ENCODE measurements at regions not wholly inside any gene's neighbourhood (a gene's known extent, or its start where the extent isn't known, plus 50 kb on each side); places are given as distances from the start of the nearest gene placed in this dataset.

- H3K4me3 ChIP-seq = no peak overlapping the region
- H3K4me1 ChIP-seq = no peaks in the 10 kb centered on the region
- DNase-seq (ENCODE audit: low spot score) = no peak
- H3K36me3 ChIP-seq = no peaks in the 10 kb centered on the region
- no peaks in the 10 kb centered on the region for H3K27me3 ChIP-seq
- TF ChIP-seq CTCF (IDR thresholded peaks at IDR 0.05) = no peak
- no peaks in the 10 kb centered on the region for H3K9me3 ChIP-seq
- no peak overlapping the region for H3K27ac ChIP-seq
Measured at GRCh38 chr2:16196687-16197503, 256.5 kb downstream of the MYCN start.

GRCh38 chr2:16195681-16196070, 255.3 kb downstream of the MYCN start:
- Histone ChIP-seq H3K27me3 (no peaks in the 10 kb centered on the region), H3K4me1 (no peaks in the 10 kb centered on the region), H3K9me3 (no peaks in the 10 kb centered on the region), H3K4me3 (no peak overlapping the region), H3K27ac (no peak overlapping the region), H3K36me3 (no peaks in the 10 kb centered on the region)
- no peak for DNase-seq (ENCODE audit: low spot score)
- TF ChIP-seq CTCF (IDR thresholded peaks at IDR 0.05) = no peak

- Histone ChIP-seq H3K27me3 (no peaks in the 10 kb centered on the region), H3K27ac (no peak overlapping the region), H3K36me3 (no peaks in the 10 kb centered on the region), H3K9me3 (no peaks in the 10 kb centered on the region), H3K4me3 (no peak overlapping the region), H3K4me1 (no peaks in the 10 kb centered on the region)
- no peak for TF ChIP-seq CTCF (IDR thresholded peaks at IDR 0.05)
- no peak for DNase-seq (ENCODE audit: low spot score)
Measured at GRCh38 chr2:16194931-16195680, 254.8 kb downstream of the MYCN start.

GRCh38 chr2:16194530-16194929, 254.2 kb downstream of the MYCN start:
- no peak for DNase-seq (ENCODE audit: low spot score)
- no peaks in the 10 kb centered on the region for H3K9me3 ChIP-seq

GRCh38 chr2:16194096-16194390, 253.7 kb downstream of the MYCN start:
- no peaks in the 10 kb centered on the region for H3K36me3 ChIP-seq
- no peak overlapping the region for H3K4me3 ChIP-seq
- DNase-seq (ENCODE audit: low spot score) = no peak
- no peaks in the 10 kb centered on the region for H3K27me3 ChIP-seq
- no peaks in the 10 kb centered on the region for H3K9me3 ChIP-seq
- H3K27ac ChIP-seq = no peak overlapping the region
- TF ChIP-seq CTCF (IDR thresholded peaks at IDR 0.05) = no peak
- no peaks in the 10 kb centered on the region for H3K4me1 ChIP-seq

More at GRCh38 chr2:16194530-16194929, 254.2 kb downstream of the MYCN start:
- TF ChIP-seq CTCF (IDR thresholded peaks at IDR 0.05) = no peak
- H3K4me3 ChIP-seq = no peak overlapping the region
- H3K27me3 ChIP-seq = no peaks in the 10 kb centered on the region
- no peak overlapping the region for H3K27ac ChIP-seq
- H3K4me1 ChIP-seq = no peaks in the 10 kb centered on the region
- H3K36me3 ChIP-seq = no peaks in the 10 kb centered on the region
